ENCODE measurements at regions not wholly inside any gene's neighbourhood (a gene's known extent, or its start where the extent isn't known, plus 50 kb on each side); places are given as distances from the start of the nearest gene placed in this dataset.
"Not testable (repeated sequence)": the region's sequence is repeated elsewhere in the genome, so short reads cannot be mapped to it uniquely, and the experiment has no call there.

GRCh38 chr1:78715181-78715661 is 65.6 kb downstream of the IFI44 start:
- no peak overlapping the region for H3K4me3 Mint-ChIP-seq
- H3K36me3 Mint-ChIP-seq, result no peaks in the 10 kb centered on the region
- no peak overlapping the region for H3K27ac Mint-ChIP-seq
- no peak for DNase-seq
- no peaks in the 10 kb centered on the region for H3K9me3 Mint-ChIP-seq
- no peaks in the 10 kb centered on the region for H3K4me1 Mint-ChIP-seq
- no peak for ATAC-seq (replicated peaks)
- H3K27me3 Mint-ChIP-seq, result no peaks in the 10 kb centered on the region

- H3K9me3 Mint-ChIP-seq, result no peaks in the 10 kb centered on the region
- no peaks in the 10 kb centered on the region for H3K27me3 Mint-ChIP-seq
- H3K4me1 Mint-ChIP-seq, result no peaks in the 10 kb centered on the region
- no peak overlapping the region for H3K27ac Mint-ChIP-seq
- DNase-seq, result no peak
- no peaks in the 10 kb centered on the region for H3K36me3 Mint-ChIP-seq
- H3K4me3 Mint-ChIP-seq, result no peak overlapping the region
- no peak for ATAC-seq (replicated peaks)
Observed at GRCh38 chr1:78716186-78716585, 66.6 kb downstream of the IFI44 start.

DNA sequence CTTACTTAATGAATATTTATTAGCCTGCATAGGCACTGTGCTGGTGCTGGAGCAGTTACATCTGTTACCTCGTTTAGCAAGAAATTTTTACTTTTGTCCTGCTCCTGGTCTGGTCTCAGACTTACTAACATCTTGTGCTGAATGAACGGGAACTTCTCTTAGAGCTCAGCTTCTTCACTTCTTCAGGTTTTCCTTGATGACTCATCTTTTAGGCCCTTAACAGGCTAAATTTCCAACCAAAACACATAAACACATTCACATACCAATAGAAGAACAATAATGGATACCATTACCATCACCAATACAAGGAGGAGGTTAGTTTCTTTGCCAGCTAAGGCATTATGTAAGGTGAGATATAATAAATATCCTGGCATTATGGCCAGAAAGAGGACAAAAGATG is 68.9 kb downstream of the IFI44 start:
- no peak for DNase-seq
- Mint-ChIP-seq H3K27ac (no peak overlapping the region), H3K4me3 (no peak overlapping the region), H3K4me1 (no peaks in the 10 kb centered on the region), H3K36me3 (no peaks in the 10 kb centered on the region), H3K27me3 (no peaks in the 10 kb centered on the region), H3K9me3 (no peaks in the 10 kb centered on the region)
- ATAC-seq (replicated peaks), result no peak

GRCh38 chr1:78721136-78721535 is 71.5 kb downstream of the IFI44 start:
- Mint-ChIP-seq H3K27ac (no peak overlapping the region), H3K36me3 (no peaks in the 10 kb centered on the region), H3K4me3 (no peak overlapping the region), H3K4me1 (no peaks in the 10 kb centered on the region), H3K27me3 (no peaks in the 10 kb centered on the region), H3K9me3 (no peaks in the 10 kb centered on the region)
- no peak for ATAC-seq (replicated peaks)
- no peak for DNase-seq

DNA sequence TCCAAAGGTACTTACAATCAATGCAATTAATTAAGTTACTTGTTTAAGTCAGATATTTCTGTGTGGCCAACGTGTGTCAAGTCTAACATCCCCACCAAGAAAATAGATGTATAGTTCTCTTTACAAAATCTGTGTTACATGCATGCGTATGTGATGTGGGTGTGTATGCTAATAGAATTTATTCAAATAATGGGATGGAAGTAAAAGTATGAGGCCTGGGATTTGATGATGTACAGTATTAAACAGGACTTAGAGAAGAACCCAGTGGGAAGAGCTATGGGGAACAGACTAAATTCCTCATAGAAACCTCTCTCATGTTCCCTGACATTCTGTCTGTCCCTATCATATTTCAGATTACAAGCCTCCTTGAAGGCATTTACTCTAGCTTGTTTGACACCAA is 72.5 kb downstream of the IFI44 start:
- Mint-ChIP-seq H3K4me3 (no peak overlapping the region), H3K27me3 (no peaks in the 10 kb centered on the region), H3K9me3 (no peaks in the 10 kb centered on the region), H3K27ac (no peak overlapping the region), H3K36me3 (no peaks in the 10 kb centered on the region), H3K4me1 (no peaks in the 10 kb centered on the region)
- no peak for ATAC-seq (replicated peaks)
- DNase-seq, result no peak

GRCh38 chr1:78722521-78722920 is 72.9 kb downstream of the IFI44 start:
- H3K4me3 Mint-ChIP-seq, result no peak overlapping the region
- ATAC-seq (replicated peaks) (no peak), DNase-seq (no peak)
- H3K9me3 Mint-ChIP-seq, result no peaks in the 10 kb centered on the region
- H3K27me3 Mint-ChIP-seq, result no peaks in the 10 kb centered on the region
- no peaks in the 10 kb centered on the region for H3K36me3 Mint-ChIP-seq
- H3K27ac Mint-ChIP-seq, result no peak overlapping the region
- no peaks in the 10 kb centered on the region for H3K4me1 Mint-ChIP-seq

GRCh38 chr1:78722947-78723346 is 73.3 kb downstream of the IFI44 start:
- no peak for ATAC-seq (replicated peaks)
- H3K4me1 Mint-ChIP-seq, result no peaks in the 10 kb centered on the region
- H3K4me3 Mint-ChIP-seq, result no peak overlapping the region
- no peaks in the 10 kb centered on the region for H3K36me3 Mint-ChIP-seq
- H3K9me3 Mint-ChIP-seq, result no peaks in the 10 kb centered on the region
- no peaks in the 10 kb centered on the region for H3K27me3 Mint-ChIP-seq
- no peak for DNase-seq
- H3K27ac Mint-ChIP-seq, result no peak overlapping the region

DNA sequence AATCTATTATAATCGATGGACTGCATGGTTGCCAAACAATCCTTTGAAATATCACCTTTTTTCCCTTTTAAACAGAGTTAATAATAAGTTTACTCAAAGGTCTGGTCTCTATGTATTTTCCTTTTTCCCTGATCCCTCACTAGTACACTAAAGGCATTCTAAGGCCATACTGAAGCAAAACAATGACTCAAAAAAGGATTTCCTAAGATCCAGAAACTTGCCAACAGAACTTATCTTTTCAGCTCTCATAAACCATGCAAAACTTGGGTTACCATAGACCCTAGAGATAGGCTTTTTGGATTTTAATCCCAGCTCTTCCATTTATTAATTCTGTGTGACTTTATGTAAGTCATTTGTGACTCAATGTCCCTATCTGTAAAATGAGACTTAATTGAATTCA is 77.1 kb downstream of the IFI44 start:
- Mint-ChIP-seq H3K4me3 (no peak overlapping the region), H3K4me1 (no peaks in the 10 kb centered on the region), H3K9me3 (no peaks in the 10 kb centered on the region), H3K27me3 (no peaks in the 10 kb centered on the region), H3K36me3 (no peaks in the 10 kb centered on the region), H3K27ac (no peak overlapping the region)
- ATAC-seq (replicated peaks), result no peak
- DNase-seq, result no peak

GRCh38 chr1:78728359-78728758 is 78.7 kb downstream of the IFI44 start:
- Mint-ChIP-seq H3K36me3 (no peaks in the 10 kb centered on the region), H3K27ac (no peak overlapping the region), H3K9me3 (no peaks in the 10 kb centered on the region), H3K27me3 (no peaks in the 10 kb centered on the region), H3K4me1 (no peaks in the 10 kb centered on the region), H3K4me3 (no peak overlapping the region)
- ATAC-seq (replicated peaks) (no peak), DNase-seq (no peak)

- no peaks in the 10 kb centered on the region for H3K9me3 Mint-ChIP-seq
- ATAC-seq (replicated peaks) (no peak), DNase-seq (no peak)
- H3K36me3 Mint-ChIP-seq, result no peaks in the 10 kb centered on the region
- no peaks in the 10 kb centered on the region for H3K4me1 Mint-ChIP-seq
- H3K27ac Mint-ChIP-seq, result no peak overlapping the region
- H3K27me3 Mint-ChIP-seq, result no peaks in the 10 kb centered on the region
- no peak overlapping the region for H3K4me3 Mint-ChIP-seq
Observed at GRCh38 chr1:78730054-78730453, 80.4 kb downstream of the IFI44 start.

DNA sequence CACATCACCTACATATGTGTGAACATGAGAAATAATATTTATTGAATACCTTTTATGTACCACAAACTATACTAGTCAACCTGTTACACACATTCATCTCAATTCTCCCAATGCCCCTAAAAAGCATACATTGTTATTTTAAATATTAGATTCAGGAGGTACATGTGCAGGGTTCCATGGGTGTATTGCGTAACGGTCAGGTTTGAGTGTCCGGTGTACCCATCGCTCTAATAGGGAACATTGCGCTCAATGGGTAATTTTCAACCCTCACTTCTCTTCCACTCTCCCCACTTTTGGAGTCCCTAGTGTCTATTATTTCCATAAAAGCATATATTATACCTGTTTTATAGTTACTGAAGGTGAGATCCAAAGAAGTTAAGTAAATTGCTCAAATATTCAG is 82.0 kb downstream of the IFI44 start:
- Mint-ChIP-seq H3K9me3 (no peaks in the 10 kb centered on the region), H3K27me3 (no peaks in the 10 kb centered on the region), H3K36me3 (no peaks in the 10 kb centered on the region), H3K27ac (no peak overlapping the region), H3K4me3 (no peak overlapping the region), H3K4me1 (no peaks in the 10 kb centered on the region)
- ATAC-seq (replicated peaks), result no peak
- no peak for DNase-seq

DNA sequence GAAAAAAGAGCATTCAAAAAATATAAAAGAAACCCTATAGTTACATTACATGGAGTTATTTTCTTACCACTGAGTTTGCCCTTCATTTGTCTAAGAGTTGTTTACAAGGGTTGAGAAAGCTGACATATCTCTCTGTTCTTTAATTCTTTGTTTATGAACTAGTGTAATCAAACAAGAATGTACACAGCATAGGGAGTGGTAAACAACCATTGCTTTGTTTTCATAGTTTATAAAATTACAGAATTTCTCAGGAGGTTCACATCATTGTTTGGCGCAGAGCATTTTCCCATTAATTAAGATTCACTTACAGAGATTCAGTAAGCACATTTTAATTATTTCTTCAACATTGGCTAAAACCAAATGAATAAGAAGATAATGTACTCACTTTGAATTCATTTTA is 87.6 kb downstream of the IFI44 start:
- Mint-ChIP-seq H3K36me3 (peaks cover 0 to 4% of the 10 kb centered on the region in 2 donors), H3K27ac (no peak overlapping the region), H3K4me1 (no peaks in the 10 kb centered on the region), H3K27me3 (no peaks in the 10 kb centered on the region), H3K4me3 (no peak overlapping the region), H3K9me3 (peaks cover 6 to 8% of the 10 kb centered on the region in 2 donors)
- no peak for DNase-seq
- no peak for ATAC-seq (replicated peaks)

DNA sequence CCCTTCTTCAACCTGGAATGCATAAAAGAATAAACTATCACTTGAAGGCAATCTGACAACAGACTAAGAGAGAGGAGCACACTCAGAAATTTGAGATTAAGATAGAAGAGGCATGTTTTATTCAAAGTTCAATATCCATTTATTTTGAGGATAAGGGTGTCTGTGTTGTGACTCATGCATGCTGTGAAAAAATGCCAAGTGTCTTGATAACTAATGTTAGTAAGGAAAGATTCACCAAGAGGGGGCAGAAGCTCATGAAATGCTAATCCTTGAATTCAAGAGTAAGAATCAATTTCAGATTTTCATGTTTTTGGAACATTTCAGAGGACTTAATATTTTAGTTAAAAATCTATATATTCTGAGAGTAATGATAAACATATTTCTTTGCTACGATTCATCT is 94.0 kb downstream of the IFI44 start:
- Mint-ChIP-seq H3K27me3 (no peaks in the 10 kb centered on the region), H3K36me3 (no peaks in the 10 kb centered on the region), H3K27ac (no peak overlapping the region), H3K4me3 (no peak overlapping the region), H3K9me3 (peaks cover under 1 to 4% of the 10 kb centered on the region in 2 donors), H3K4me1 (no peaks in the 10 kb centered on the region)
- ATAC-seq (replicated peaks), result no peak
- DNase-seq, result no peak

- Mint-ChIP-seq H3K4me1 (no peaks in the 10 kb centered on the region), H3K27ac (no peak overlapping the region), H3K27me3 (no peaks in the 10 kb centered on the region), H3K4me3 (no peak overlapping the region), H3K36me3 (no peaks in the 10 kb centered on the region), H3K9me3 (no peaks in the 10 kb centered on the region)
- ATAC-seq (replicated peaks), result no peak
- no peak for DNase-seq
Observed at GRCh38 chr1:78745111-78745510, 95.5 kb downstream of the IFI44 start.

- H3K4me3 Mint-ChIP-seq; H3K27ac Mint-ChIP-seq; H3K9me3 Mint-ChIP-seq; H3K36me3 Mint-ChIP-seq; DNase-seq; H3K4me1 Mint-ChIP-seq; H3K27me3 Mint-ChIP-seq; ATAC-seq (replicated peaks): not testable (repeated sequence)
Observed at GRCh38 chr1:78753679-78754078, 104.0 kb downstream of the IFI44 start.

- DNase-seq (no peak), ATAC-seq (replicated peaks) (no peak)
- peaks cover 5 to 9% of the 10 kb centered on the region in 2 donors for H3K9me3 Mint-ChIP-seq
- no peaks in the 10 kb centered on the region for H3K27me3 Mint-ChIP-seq
- no peaks in the 10 kb centered on the region for H3K4me1 Mint-ChIP-seq
- no peak overlapping the region for H3K4me3 Mint-ChIP-seq
- H3K36me3 Mint-ChIP-seq, result no peaks in the 10 kb centered on the region
- no peak overlapping the region for H3K27ac Mint-ChIP-seq
Observed at GRCh38 chr1:78755986-78756385, 106.4 kb downstream of the IFI44 start.

Measured in stimulated activated naive B cell treated with anti-CD40 and anti-IgM and Interleukin-4, amounts not matched to agents 10 μg/mL and 1 μg/mL and 100 μg/mL, for 72 hours (primary cell).